ENCODE measurements at regions not wholly inside any gene's neighbourhood (a gene's known extent, or its start where the extent isn't known, plus 50 kb on each side); places are given as distances from the start of the nearest gene placed in this dataset.

- H3K9me2 ChIP-seq (ENCODE audit: insufficient read depth): no peaks in the 10 kb centered on the region
- H2AFZ ChIP-seq (ENCODE audit: low read depth, low read length, poor library complexity, severe bottlenecking): peak overlapping the region; percentile 77
- no peak overlapping the region for H3K27ac ChIP-seq (ENCODE audit: low read depth, low read length)
- ATAC-seq: peak; percentile 72
- DNase-seq (ENCODE audit: low read depth, low spot score): peak; percentile 12
- BruUV-seq (replicated peaks): no TSS peak
- intact Hi-C loops (cut with micrococcal nuclease): loop anchor here (5.0 kb wide), 1 partner anchor 900 kb away; no protein-coding TSS in a partner anchor
- no peaks in the 10 kb centered on the region for H3K36me3 ChIP-seq (ENCODE audit: control insufficient read depth in 1 of 2, insufficient read depth in 2 of 2, low read length in 2 of 2)
- H3K9me3 ChIP-seq (ENCODE audit: control insufficient read depth in 1 of 2, insufficient read depth in 1 of 2, low read depth in 1 of 2, low read length in 2 of 2): no peaks in the 10 kb centered on the region
- POLR2A ChIA-PET: no interaction called here
- no peak overlapping the region for H3K9ac ChIP-seq (ENCODE audit: low read length)
- no peaks in the 10 kb centered on the region for H3K4me1 ChIP-seq (ENCODE audit: control insufficient read depth in 1 of 2, insufficient read depth in 2 of 2, low read length in 2 of 2)
- TF ChIP-seq RAD21 (IDR thresholded peaks at IDR 0.05; ENCODE audit: low read depth): peak; percentile 64
- peak; percentile 14; the same call in 1 of the 2 replicates for TF ChIP-seq FOSL1 (IDR thresholded peaks at IDR 0.05; ENCODE audit: low read depth)
- no peak for TF ChIP-seq ZFX (IDR thresholded peaks at IDR 0.05)
- TF ChIP-seq, protein P1, sequence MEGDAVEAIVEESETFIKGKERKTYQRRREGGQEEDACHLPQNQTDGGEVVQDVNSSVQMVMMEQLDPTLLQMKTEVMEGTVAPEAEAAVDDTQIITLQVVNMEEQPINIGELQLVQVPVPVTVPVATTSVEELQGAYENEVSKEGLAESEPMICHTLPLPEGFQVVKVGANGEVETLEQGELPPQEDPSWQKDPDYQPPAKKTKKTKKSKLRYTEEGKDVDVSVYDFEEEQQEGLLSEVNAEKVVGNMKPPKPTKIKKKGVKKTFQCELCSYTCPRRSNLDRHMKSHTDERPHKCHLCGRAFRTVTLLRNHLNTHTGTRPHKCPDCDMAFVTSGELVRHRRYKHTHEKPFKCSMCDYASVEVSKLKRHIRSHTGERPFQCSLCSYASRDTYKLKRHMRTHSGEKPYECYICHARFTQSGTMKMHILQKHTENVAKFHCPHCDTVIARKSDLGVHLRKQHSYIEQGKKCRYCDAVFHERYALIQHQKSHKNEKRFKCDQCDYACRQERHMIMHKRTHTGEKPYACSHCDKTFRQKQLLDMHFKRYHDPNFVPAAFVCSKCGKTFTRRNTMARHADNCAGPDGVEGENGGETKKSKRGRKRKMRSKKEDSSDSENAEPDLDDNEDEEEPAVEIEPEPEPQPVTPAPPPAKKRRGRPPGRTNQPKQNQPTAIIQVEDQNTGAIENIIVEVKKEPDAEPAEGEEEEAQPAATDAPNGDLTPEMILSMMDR (IDR thresholded peaks at IDR 0.05 in 2 of 3, conservative IDR thresholded peaks at IDR 0.05 in 1 of 3; ENCODE audit: borderline replicate concordance in 1 of 3, insufficient read depth in 1 of 3, low read depth in 2 of 3, low read length in 2 of 3): peak; percentile 14 to 48 (median 38); a peak in 4 of 6 replicates
- no peak overlapping the region for H3K4me2 ChIP-seq (ENCODE audit: low read length)
- H3K79me2 ChIP-seq (ENCODE audit: insufficient read depth, low read length): no peaks in the 10 kb centered on the region
- H4K20me1 ChIP-seq (ENCODE audit: insufficient read depth): no peaks in the 10 kb centered on the region
- CTCF ChIA-PET: no interaction called here
- no peak overlapping the region for H3K4me3 ChIP-seq (replicated peaks in 1 of 2; ENCODE audit: low read depth in 1 of 2, low read length in 2 of 2)
- RAD21 ChIA-PET (ENCODE audit: low non-redundant PET in 1 of 2, low total read pairs in 2 of 2, uncharacterized antibody in 2 of 2, unreplicated experiment in 2 of 2): no interaction called here
- H3K27me3 ChIP-seq (ENCODE audit: insufficient read depth, low read length): no peaks in the 10 kb centered on the region
Measured at GRCh38 chr3:153927107-153927506, 194.1 kb upstream of the ARHGEF26 start.

DNA sequence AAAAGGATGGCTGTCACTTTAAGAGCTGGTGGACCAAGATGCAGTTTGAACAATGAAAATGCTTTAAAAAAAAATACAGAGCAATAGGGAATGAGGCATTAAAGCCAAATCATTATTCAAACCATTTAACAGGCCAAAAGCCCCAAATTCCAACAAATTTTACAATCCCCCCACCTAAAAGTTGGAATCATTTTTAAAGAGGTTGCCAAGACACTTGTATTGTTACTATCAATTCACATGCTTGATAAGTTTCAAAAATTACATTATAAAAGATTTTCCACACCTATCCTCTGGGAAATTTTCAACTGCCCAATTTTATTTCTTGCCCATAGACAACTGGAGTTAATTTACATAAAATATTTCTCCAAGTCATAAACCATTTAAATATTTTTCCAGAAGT is 192.3 kb upstream of the ARHGEF26 start:
- H3K36me3 ChIP-seq (ENCODE audit: control insufficient read depth in 1 of 2, insufficient read depth in 2 of 2, low read length in 2 of 2): no peaks in the 10 kb centered on the region
- H3K9ac ChIP-seq (ENCODE audit: low read length): no peak overlapping the region
- H3K4me3 ChIP-seq (replicated peaks in 1 of 2; ENCODE audit: low read depth in 1 of 2, low read length in 2 of 2): no peak overlapping the region
- no peak overlapping the region for H2AFZ ChIP-seq (ENCODE audit: low read depth, low read length, poor library complexity, severe bottlenecking)
- RAD21 ChIA-PET (ENCODE audit: low non-redundant PET in 1 of 2, low total read pairs in 2 of 2, uncharacterized antibody in 2 of 2, unreplicated experiment in 2 of 2): no interaction called here
- CTCF ChIA-PET: interaction anchor here (1.0 kb wide), 1 partner anchor 143 kb away, joined by 3 read pairs; no protein-coding TSS in a partner anchor
- H3K79me2 ChIP-seq (ENCODE audit: insufficient read depth, low read length): no peaks in the 10 kb centered on the region
- POLR2A ChIA-PET: no interaction called here
- H4K20me1 ChIP-seq (ENCODE audit: insufficient read depth): no peaks in the 10 kb centered on the region
- H3K4me1 ChIP-seq (ENCODE audit: control insufficient read depth in 1 of 2, insufficient read depth in 2 of 2, low read length in 2 of 2): no peaks in the 10 kb centered on the region
- no peaks in the 10 kb centered on the region for H3K9me2 ChIP-seq (ENCODE audit: insufficient read depth)
- no peaks in the 10 kb centered on the region for H3K9me3 ChIP-seq (ENCODE audit: control insufficient read depth in 1 of 2, insufficient read depth in 1 of 2, low read depth in 1 of 2, low read length in 2 of 2)
- no peaks in the 10 kb centered on the region for H3K27me3 ChIP-seq (ENCODE audit: insufficient read depth, low read length)
- BruUV-seq (replicated peaks): no TSS peak
- H3K4me2 ChIP-seq (ENCODE audit: low read length): no peak overlapping the region
- no peak for DNase-seq (ENCODE audit: low read depth, low spot score)
- H3K27ac ChIP-seq (ENCODE audit: low read depth, low read length): no peak overlapping the region
- intact Hi-C loops (cut with micrococcal nuclease): loop anchor here (5.0 kb wide), 1 partner anchor 902 kb away; no protein-coding TSS in a partner anchor
- ATAC-seq: no peak
- no peak for TF ChIP-seq ZBTB33 (IDR thresholded peaks at IDR 0.05; ENCODE audit: extremely low read depth, insufficient replicate concordance, low read length)
- no peak for TF ChIP-seq YY1 (IDR thresholded peaks at IDR 0.05; ENCODE audit: extremely low read depth, insufficient replicate concordance, low read depth, low read length)
- TF ChIP-seq JUND (IDR thresholded peaks at IDR 0.05): no peak
- TF ChIP-seq EGR1 (IDR thresholded peaks at IDR 0.05; ENCODE audit: low read depth): no peak
- TF ChIP-seq, protein P1 (IDR thresholded peaks at IDR 0.05 in 2 of 3, conservative IDR thresholded peaks at IDR 0.05 in 1 of 3; ENCODE audit: borderline replicate concordance in 1 of 3, insufficient read depth in 1 of 3, low read depth in 2 of 3, low read length in 2 of 3): no peak
- no peak for TF ChIP-seq FOSL1 (IDR thresholded peaks at IDR 0.05; ENCODE audit: low read depth)
- TF ChIP-seq POLR2AphosphoS5 (IDR thresholded peaks at IDR 0.05; ENCODE audit: low read depth, low read length): no peak
- TF ChIP-seq, protein P2, sequence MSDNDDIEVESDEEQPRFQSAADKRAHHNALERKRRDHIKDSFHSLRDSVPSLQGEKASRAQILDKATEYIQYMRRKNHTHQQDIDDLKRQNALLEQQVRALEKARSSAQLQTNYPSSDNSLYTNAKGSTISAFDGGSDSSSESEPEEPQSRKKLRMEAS (IDR thresholded peaks at IDR 0.05): no peak
- TF ChIP-seq ZNF274 (IDR thresholded peaks at IDR 0.05; ENCODE audit: low read depth, low read length): no peak
- no peak for TF ChIP-seq CEBPB (IDR thresholded peaks at IDR 0.05; ENCODE audit: low read depth)
- TF ChIP-seq EZH2phosphoT487 (IDR thresholded peaks at IDR 0.05; ENCODE audit: borderline replicate concordance): no peak
- TF ChIP-seq SP1 (IDR thresholded peaks at IDR 0.05; ENCODE audit: low read depth): no peak

All from HCT116 (cell line).